Mammary epithelial cell (primary cell): ENCODE measurements at regions not wholly inside any gene's neighbourhood (a gene's known extent, or its start where the extent isn't known, plus 50 kb on each side); places are given as distances from the start of the nearest gene placed in this dataset.

Experiments
- CTCF ChIP-seq, 2 donors: IDR thresholded peaks in 1 of 2; conservative IDR thresholded peaks in 1 of 2; 2 replicates each; pipeline ENCODE4 v1.5.1; 2011 to 2012; ENCODE audit warnings: inconsistent platforms in 2 of 2, low read length in 2 of 2, mild to moderate bottlenecking in 2 of 2, control low read depth in 1 of 2, low read depth in 1 of 2; ENCODE audit not compliant: insufficient read depth in 1 of 2; ENCODE audit errors: extremely low read depth in 1 of 2
- EZH2 ChIP-seq: IDR thresholded peaks from 2 replicates; pipeline ENCODE4 v1.6.1; 2012; ENCODE audit warnings: low read length, inconsistent platforms, borderline replicate concordance

GRCh38 chr10:22111260-22111659 lies 106.6 kb downstream of the EBLN1 start:
- no peak for TF ChIP-seq CTCF (conservative IDR thresholded peaks at IDR 0.05 in 1 of 2, IDR thresholded peaks at IDR 0.05 in 1 of 2; ENCODE audit: extremely low read depth in 1 of 2, insufficient read depth in 1 of 2, low read depth in 1 of 2, low read length in 2 of 2)
- no peak for TF ChIP-seq EZH2
